Ovary (tissue), 3 donors: ENCODE measurements at regions not wholly inside any gene's neighbourhood (a gene's known extent, or its start where the extent isn't known, plus 50 kb on each side); places are given as distances from the start of the nearest gene placed in this dataset.

Experiments
- CTCF ChIP-seq, 3 donors: fragments of 450-650 bp in 2 of 3; fragments of 200-600 bp in 1 of 3; IDR thresholded peaks; one replicate each; pipeline versions ENCODE4 v1.5.1 to v1.8.0; 2016 to 2022; ENCODE audit warnings: antibody characterized with exemption in 3 of 3, mild to moderate bottlenecking in 1 of 3
- POLR2A ChIP-seq: fragments of 450-650 bp; IDR thresholded peaks from one replicate; pipeline ENCODE4 v1.6.1; 2017; ENCODE audit warnings: antibody characterized with exemption, mild to moderate bottlenecking, moderate library complexity
- donor health status: DM: no; HTN: no; CAD: no.

- TF ChIP-seq CTCF (IDR thresholded peaks at IDR 0.05) (no peak), POLR2A (no peak)
These were observed 236.5 kb upstream of the ATP2B1 start for GRCh38 chr12:89945123-89945522.
